Common myeloid progenitor, CD34-positive (primary cell): ENCODE measurements at regions not wholly inside any gene's neighbourhood (a gene's known extent, or its start where the extent isn't known, plus 50 kb on each side); places are given as distances from the start of the nearest gene placed in this dataset.
"Not testable (repeated sequence)": the region's sequence is repeated elsewhere in the genome, so short reads cannot be mapped to it uniquely, and the experiment has no call there.

ENCODE experiments used
- CTCF ChIA-PET: fragments of 350-600 bp; sonication (Branson Sonifier 250); formaldehyde crosslinking; loops from one replicate; lab custom pipeline; 2021; ENCODE audit warnings: antibody characterized with exemption; lab: Charles Lee
- POLR2A ChIA-PET: fragments of 350-600 bp; sonication (Branson Sonifier 250); formaldehyde crosslinking; loops from one replicate; lab custom pipeline; 2021; ENCODE audit warnings: antibody characterized with exemption; lab: Charles Lee
- DNase-seq, 3 donors: peaks; one replicate each; pipeline versions ENCODE4 v3.0.0 to v3.0.0-alpha.2; 2013
- H3K27ac ChIP-seq, 2 experiments: 1 replicate in 1 of 2; 2 replicates in 1 of 2; pipeline ENCODE4 v1.7.0; 2013; ENCODE audit warnings: inconsistent platforms in 2 of 2, low read length in 2 of 2, mild to moderate bottlenecking in 2 of 2, low read depth in 1 of 2, moderate library complexity in 1 of 2; ENCODE audit not compliant: severe bottlenecking in 2 of 2, insufficient read depth in 1 of 2, poor library complexity in 1 of 2
- H3K27me3 ChIP-seq, 5 experiments: replicated peaks in 2 of 5; 1 replicate in 3 of 5; 2 replicates in 2 of 5; pipeline versions ENCODE4 v1.6.1 to v1.7.0; 2013; ENCODE audit warnings: low read length in 4 of 5, mild to moderate bottlenecking in 2 of 5, moderate library complexity in 2 of 5, inconsistent platforms in 1 of 5; ENCODE audit not compliant: insufficient read depth in 5 of 5, control insufficient read depth in 4 of 5
- H3K36me3 ChIP-seq, 4 experiments: 1 replicate in 2 of 4; 2 replicates in 2 of 4; pipeline versions ENCODE4 v1.6.1 to v1.7.0; 2013; ENCODE audit warnings: low read length in 3 of 4, control low read depth in 1 of 4, mild to moderate bottlenecking in 1 of 4; ENCODE audit not compliant: control insufficient read depth in 4 of 4, insufficient read depth in 4 of 4
- H3K4me1 ChIP-seq, 4 experiments: 1 replicate in 3 of 4; 2 replicates in 1 of 4; pipeline versions ENCODE4 v1.6.1 to v1.7.1; 2013; ENCODE audit warnings: low read length in 3 of 4, mild to moderate bottlenecking in 3 of 4, control low read depth in 1 of 4, inconsistent platforms in 1 of 4, moderate library complexity in 1 of 4; ENCODE audit not compliant: control insufficient read depth in 4 of 4, insufficient read depth in 4 of 4; ENCODE audit errors: control extremely low read depth in 1 of 4
- H3K4me3 ChIP-seq, 7 experiments: 1 replicate in 4 of 7; 2 replicates in 3 of 7; pipeline versions ENCODE4 v1.5.1 to v1.7.0; 2013; ENCODE audit warnings: mild to moderate bottlenecking in 7 of 7, low read length in 6 of 7, moderate library complexity in 6 of 7, inconsistent platforms in 2 of 7, low read depth in 2 of 7, control low read depth in 1 of 7; ENCODE audit not compliant: insufficient read depth in 4 of 7, control insufficient read depth in 1 of 7; ENCODE audit errors: extremely low read depth in 1 of 7
- H3K9me3 ChIP-seq, 5 experiments: 1 replicate in 4 of 5; 2 replicates in 1 of 5; pipeline versions ENCODE4 v1.6.1 to v1.7.1; 2013; ENCODE audit warnings: low read length in 4 of 5, mild to moderate bottlenecking in 2 of 5, inconsistent platforms in 1 of 5, low read depth in 1 of 5, moderate library complexity in 1 of 5; ENCODE audit not compliant: control insufficient read depth in 4 of 5, insufficient read depth in 2 of 5; ENCODE audit errors: control extremely low read depth in 1 of 5
- WGBS: methylation state at CpG from one replicate; pipeline ENCODE4 v1.1.5; 2013; ENCODE audit not compliant: insufficient coverage; 5-methylcytosine and 5-hydroxymethylcytosine counted together

- H3K4me3 ChIP-seq, H3K27me3 ChIP-seq, H3K9me3 ChIP-seq, H3K4me1 ChIP-seq, H3K27ac ChIP-seq, CTCF ChIA-PET, DNase-seq, H3K36me3 ChIP-seq: not testable (repeated sequence)
- no CpG with 5 or more reads among the region's 4 CpGs for WGBS
- POLR2A ChIA-PET = interaction anchor here (0.5 kb wide), 1 partner anchor 24 kb away, joined by 3 read pairs; no protein-coding TSS in a partner anchor
These were observed 107.6 kb upstream of the ADGRG2 start for GRCh38 chrX:19229896-19230295.

DNA sequence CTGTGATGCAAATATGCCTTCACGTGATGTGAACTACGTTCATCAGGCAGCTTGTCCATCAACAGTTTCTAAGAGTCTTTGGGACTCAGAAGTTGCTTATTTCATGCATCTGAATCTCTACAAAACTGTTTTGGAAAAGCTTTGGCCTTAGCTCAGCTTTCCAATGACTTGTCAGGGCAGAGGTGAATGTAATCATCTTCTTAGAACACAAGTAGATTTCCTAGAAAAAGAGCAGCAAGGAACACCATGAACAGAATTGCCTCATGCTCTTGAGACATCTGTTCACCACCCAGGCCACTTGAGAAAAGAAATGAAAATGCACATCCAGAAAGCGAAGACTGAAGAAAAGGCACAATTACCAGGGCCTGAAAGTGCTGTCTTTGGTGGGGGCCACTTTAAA, 105.8 kb upstream of the PDHA1 start:
- 81% methylated on average over 3 of the region's 3 CpGs for WGBS
- no peak overlapping the region for H3K27ac ChIP-seq
- no peaks in the 10 kb centered on the region for H3K36me3 ChIP-seq
- DNase-seq = no peak
- H3K4me3 ChIP-seq = no peak overlapping the region
- POLR2A ChIA-PET = no interaction called here
- H3K27me3 ChIP-seq = peaks cover 0 to 4% (median 0%) of the 10 kb centered on the region in 5 experiments
- no peaks in the 10 kb centered on the region for H3K4me1 ChIP-seq
- CTCF ChIA-PET = no interaction called here
- peaks cover 0 to 1% (median 0%) of the 10 kb centered on the region in 5 experiments for H3K9me3 ChIP-seq

- H3K4me3 ChIP-seq = no peak overlapping the region
- H3K4me1 ChIP-seq = no peaks in the 10 kb centered on the region
- H3K27me3 ChIP-seq = no peaks in the 10 kb centered on the region
- no peak for DNase-seq
- POLR2A ChIA-PET = no interaction called here
- H3K36me3 ChIP-seq = no peaks in the 10 kb centered on the region
- CTCF ChIA-PET = no interaction called here
- no peak overlapping the region for H3K27ac ChIP-seq
- 60% methylated on average over 1 of the region's 5 CpGs for WGBS
- H3K9me3 ChIP-seq = peaks cover 0 to 6% (median 0%) of the 10 kb centered on the region in 5 experiments
These were observed 100.3 kb upstream of the PDHA1 start for GRCh38 chrX:19243431-19243830.

DNA sequence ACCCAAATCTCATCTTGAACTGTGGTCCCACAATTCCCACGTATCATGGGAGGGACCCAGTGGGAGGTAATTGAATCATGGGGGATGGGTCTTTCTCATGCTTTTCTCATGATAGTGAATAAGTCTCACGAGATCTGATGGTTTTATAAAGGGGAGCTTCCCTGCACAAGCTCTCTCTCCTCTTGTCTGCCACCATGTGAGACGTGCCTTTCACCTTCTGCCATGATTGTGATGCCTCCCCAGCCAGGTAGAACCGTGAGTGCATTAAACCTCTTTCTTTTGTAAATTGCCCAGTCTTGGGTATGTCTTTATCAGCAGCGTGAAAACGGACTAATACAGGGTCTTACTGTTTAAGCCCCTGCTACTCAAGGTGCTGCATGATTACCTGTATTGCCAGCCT, 98.8 kb upstream of the PDHA1 start:
- H3K4me1 ChIP-seq, DNase-seq, H3K4me3 ChIP-seq, H3K27me3 ChIP-seq, CTCF ChIA-PET, H3K27ac ChIP-seq, POLR2A ChIA-PET, H3K36me3 ChIP-seq: not testable (repeated sequence)
- WGBS = 79% methylated on average over 6 of the region's 6 CpGs
- peaks cover 0 to 12% (median 0%) of the 10 kb centered on the region in 5 experiments for H3K9me3 ChIP-seq

DNA sequence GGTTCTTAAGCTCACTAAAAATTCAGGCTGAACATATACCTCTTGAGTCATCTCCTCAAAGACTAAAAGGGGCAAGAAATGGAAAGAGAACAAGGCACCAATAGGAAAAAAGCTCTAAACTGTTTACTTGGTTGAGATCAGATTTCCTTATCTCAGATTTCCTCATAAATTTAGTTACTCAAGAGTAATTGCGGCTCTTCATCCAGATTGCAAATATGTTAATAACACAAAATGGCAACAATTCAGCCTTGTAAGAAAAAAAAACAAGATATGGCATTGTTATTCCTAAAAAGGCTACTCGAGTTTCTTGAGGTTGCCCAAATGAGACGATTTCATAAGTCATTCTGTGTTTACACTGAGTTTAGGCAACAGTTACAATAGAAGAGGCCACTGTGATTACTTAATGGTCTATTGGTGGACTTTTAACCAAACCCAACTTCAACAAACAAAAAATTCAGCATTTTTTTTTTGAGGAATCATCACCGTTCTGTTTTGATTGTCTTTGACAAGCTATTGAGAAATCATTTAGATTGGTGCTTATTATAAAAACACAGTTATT, 97.9 kb upstream of the PDHA1 start:
- no peak for DNase-seq
- Histone ChIP-seq H3K27ac (no peak overlapping the region), H3K9me3 (peaks cover 0 to 12% (median 0%) of the 10 kb centered on the region in 5 experiments), H3K4me1 (no peaks in the 10 kb centered on the region), H3K36me3 (no peaks in the 10 kb centered on the region), H3K4me3 (no peak overlapping the region), H3K27me3 (no peaks in the 10 kb centered on the region)
- ChIA-PET POLR2A (no interaction called here), CTCF (no interaction called here)
- WGBS = 80% methylated on average over 1 of the region's 4 CpGs

DNA sequence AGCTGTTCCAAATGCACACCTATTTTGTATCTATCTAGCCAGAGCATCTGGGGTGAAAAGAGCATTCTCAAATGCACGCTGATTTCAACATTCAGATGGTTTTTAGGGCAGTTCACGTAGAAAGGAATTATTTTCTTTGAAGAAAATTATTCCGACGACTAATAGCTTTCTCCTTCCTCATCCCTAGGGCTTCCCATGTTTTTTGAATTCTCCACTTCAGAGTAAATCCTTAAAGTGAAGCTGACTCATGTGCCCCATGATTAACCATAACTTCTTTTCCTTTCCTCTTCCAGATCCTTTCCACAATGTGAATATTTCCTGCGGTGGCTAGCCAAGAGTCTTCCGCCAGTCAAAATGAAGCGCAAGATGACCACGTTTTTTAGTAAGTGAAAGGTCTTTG, 86.7 kb upstream of the PDHA1 start:
- no peak overlapping the region for H3K27ac ChIP-seq
- no peaks in the 10 kb centered on the region for H3K9me3 ChIP-seq
- ChIA-PET POLR2A (no interaction called here), CTCF (no interaction called here)
- H3K36me3 ChIP-seq = no peaks in the 10 kb centered on the region
- no peak overlapping the region for H3K4me3 ChIP-seq
- H3K27me3 ChIP-seq = peaks cover 0 to 8% (median 0%) of the 10 kb centered on the region in 5 experiments
- DNase-seq = no peak
- 88% methylated on average over 8 of the region's 8 CpGs for WGBS
- H3K4me1 ChIP-seq = no peaks in the 10 kb centered on the region

DNA sequence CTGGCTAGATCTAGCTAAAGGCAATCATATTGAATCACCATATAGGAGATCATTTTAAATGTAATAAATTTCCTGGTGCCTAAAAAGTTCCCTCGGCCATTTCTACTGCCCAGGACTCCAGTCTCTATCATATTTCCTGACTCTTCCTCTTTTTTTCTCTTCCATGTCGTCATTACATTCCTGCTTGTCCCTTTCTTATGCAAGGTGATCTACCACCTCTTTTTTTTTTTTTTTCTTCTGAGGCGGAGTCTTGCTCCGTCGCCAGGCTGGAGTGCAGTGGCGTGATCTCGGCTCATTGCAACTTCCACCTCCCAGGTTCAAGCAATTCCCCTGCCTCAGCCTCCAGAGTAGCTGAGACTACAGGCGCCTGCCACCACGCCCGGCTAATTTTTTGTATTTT, 82.7 kb upstream of the PDHA1 start:
- H3K27me3 ChIP-seq, CTCF ChIA-PET: not testable (repeated sequence)
- WGBS = 66% methylated on average over 7 of the region's 10 CpGs

More for the DNA sequence above, 82.7 kb upstream of the PDHA1 start:
- H3K4me3 ChIP-seq, H3K9me3 ChIP-seq, H3K36me3 ChIP-seq, POLR2A ChIA-PET, H3K27ac ChIP-seq, H3K4me1 ChIP-seq, DNase-seq: not testable (repeated sequence)
